ENCODE measurements at regions not wholly inside any gene's neighbourhood (a gene's known extent, or its start where the extent isn't known, plus 50 kb on each side); places are given as distances from the start of the nearest gene placed in this dataset.
"Not testable (repeated sequence)": the region's sequence is repeated elsewhere in the genome, so short reads cannot be mapped to it uniquely, and the experiment has no call there.

DNA sequence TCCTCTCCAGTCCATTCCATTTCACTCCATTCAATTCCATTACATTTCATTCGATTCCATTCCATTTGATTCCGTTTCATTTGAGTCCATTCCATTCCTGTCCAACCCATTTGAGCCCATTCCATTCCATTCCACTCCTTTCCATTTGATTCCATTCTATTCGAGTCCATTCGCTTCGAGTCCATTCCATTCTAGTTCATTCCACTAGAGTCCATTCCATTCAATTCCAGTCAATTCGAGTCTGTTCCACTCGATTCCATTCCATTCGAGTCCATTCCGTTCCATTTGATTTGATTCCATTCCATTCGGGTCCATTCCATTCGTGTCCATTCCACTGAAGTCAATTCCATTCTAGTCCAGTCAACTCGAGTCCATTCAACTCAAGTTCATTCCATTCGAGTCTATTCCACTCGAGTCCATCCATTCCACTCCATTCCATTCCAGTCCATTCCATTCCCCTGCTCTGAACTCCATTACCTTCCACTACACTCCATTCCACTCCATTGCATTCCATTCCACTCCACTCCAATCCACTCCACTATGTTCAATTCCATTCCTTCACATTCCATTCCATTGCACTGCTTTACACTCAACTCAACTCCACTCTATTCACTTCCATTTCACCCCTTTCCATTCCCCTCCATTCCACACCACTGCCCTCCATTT lies 2569.4 kb upstream of the TPTE start:
- Histone ChIP-seq H3K27me3 (no peaks in the 10 kb centered on the region), H3K4me3 (no peak overlapping the region), H3K4me1 (no peaks in the 10 kb centered on the region), H3K36me3 (no peaks in the 10 kb centered on the region), H3K27ac (no peak overlapping the region), H3K9me3 (peaks cover 95% of the 10 kb centered on the region)
- 65% methylated on average over 14 of the region's 14 CpGs for WGBS
- DNase-seq (ENCODE audit: low spot score in 2 of 2): no peak
- no peak for TF ChIP-seq EP300 (IDR thresholded peaks at IDR 0.05)
- TF ChIP-seq POLR2A (IDR thresholded peaks at IDR 0.05): no peak
- no peak for TF ChIP-seq POLR2AphosphoS5 (IDR thresholded peaks at IDR 0.05)
- TF ChIP-seq, protein P1, sequence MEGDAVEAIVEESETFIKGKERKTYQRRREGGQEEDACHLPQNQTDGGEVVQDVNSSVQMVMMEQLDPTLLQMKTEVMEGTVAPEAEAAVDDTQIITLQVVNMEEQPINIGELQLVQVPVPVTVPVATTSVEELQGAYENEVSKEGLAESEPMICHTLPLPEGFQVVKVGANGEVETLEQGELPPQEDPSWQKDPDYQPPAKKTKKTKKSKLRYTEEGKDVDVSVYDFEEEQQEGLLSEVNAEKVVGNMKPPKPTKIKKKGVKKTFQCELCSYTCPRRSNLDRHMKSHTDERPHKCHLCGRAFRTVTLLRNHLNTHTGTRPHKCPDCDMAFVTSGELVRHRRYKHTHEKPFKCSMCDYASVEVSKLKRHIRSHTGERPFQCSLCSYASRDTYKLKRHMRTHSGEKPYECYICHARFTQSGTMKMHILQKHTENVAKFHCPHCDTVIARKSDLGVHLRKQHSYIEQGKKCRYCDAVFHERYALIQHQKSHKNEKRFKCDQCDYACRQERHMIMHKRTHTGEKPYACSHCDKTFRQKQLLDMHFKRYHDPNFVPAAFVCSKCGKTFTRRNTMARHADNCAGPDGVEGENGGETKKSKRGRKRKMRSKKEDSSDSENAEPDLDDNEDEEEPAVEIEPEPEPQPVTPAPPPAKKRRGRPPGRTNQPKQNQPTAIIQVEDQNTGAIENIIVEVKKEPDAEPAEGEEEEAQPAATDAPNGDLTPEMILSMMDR (IDR thresholded peaks at IDR 0.05): no peak

DNA sequence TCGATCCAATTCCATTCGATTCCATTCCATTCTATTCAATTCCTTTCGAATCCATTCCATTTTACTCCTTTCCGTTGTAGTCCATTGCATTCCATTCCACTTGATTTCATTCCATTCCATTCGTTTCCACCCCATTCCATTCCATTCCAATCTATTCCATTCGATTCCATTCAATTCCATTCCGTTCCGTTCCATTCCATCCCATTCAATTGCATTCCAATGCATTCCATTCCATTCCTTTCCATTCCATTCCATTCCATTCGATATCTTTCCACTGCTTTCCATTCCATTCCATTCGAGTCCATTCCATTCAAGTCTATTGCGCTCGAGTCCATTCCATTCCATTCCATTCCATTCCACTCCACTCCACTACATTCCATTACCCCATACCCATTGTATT lies 2568.7 kb upstream of the TPTE start:
- Histone ChIP-seq H3K4me3 (no peak overlapping the region), H3K9me3 (peaks cover 95% of the 10 kb centered on the region), H3K4me1 (no peaks in the 10 kb centered on the region), H3K27me3 (no peaks in the 10 kb centered on the region), H3K27ac (no peak overlapping the region), H3K36me3 (no peaks in the 10 kb centered on the region)
- DNase-seq (ENCODE audit: low spot score in 2 of 2): no peak
- WGBS: 70% methylated on average over 12 of the region's 12 CpGs
- TF ChIP-seq EP300 (IDR thresholded peaks at IDR 0.05) (no peak), POLR2AphosphoS5 (IDR thresholded peaks at IDR 0.05) (no peak), POLR2A (IDR thresholded peaks at IDR 0.05) (no peak)
- TF ChIP-seq, protein P1 (IDR thresholded peaks at IDR 0.05): no peak

DNA sequence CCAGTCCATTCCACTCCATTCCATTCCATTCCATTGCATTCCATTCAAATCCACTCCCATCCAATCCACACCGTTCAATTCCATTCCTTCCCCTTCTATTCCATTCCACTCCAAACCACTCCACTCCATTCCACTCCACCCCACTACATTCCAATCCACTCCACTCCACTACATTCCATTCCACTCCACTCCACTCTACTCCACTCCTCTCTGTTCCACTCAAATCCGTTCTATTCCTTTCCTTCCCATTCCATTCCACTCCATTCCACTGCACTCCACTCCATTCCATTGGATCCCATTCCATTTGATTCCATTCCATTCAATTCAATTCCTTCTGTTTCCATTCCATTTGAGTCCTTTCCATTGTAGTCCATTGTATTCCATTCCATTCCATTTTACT lies 2568.3 kb upstream of the TPTE start:
- H3K36me3 ChIP-seq: no peaks in the 10 kb centered on the region
- H3K9me3 ChIP-seq: peaks cover 95% of the 10 kb centered on the region
- H3K4me3 ChIP-seq: no peak overlapping the region
- DNase-seq (ENCODE audit: low spot score in 2 of 2): no peak
- no peak for TF ChIP-seq POLR2AphosphoS5 (IDR thresholded peaks at IDR 0.05)
- no peak for TF ChIP-seq EP300 (IDR thresholded peaks at IDR 0.05)
- TF ChIP-seq, protein P1 (IDR thresholded peaks at IDR 0.05): no peak
- TF ChIP-seq POLR2A (IDR thresholded peaks at IDR 0.05): no peak
- H3K27ac ChIP-seq: no peak overlapping the region
- 53% methylated on average over 2 of the region's 2 CpGs for WGBS
- no peaks in the 10 kb centered on the region for H3K27me3 ChIP-seq
- no peaks in the 10 kb centered on the region for H3K4me1 ChIP-seq

DNA sequence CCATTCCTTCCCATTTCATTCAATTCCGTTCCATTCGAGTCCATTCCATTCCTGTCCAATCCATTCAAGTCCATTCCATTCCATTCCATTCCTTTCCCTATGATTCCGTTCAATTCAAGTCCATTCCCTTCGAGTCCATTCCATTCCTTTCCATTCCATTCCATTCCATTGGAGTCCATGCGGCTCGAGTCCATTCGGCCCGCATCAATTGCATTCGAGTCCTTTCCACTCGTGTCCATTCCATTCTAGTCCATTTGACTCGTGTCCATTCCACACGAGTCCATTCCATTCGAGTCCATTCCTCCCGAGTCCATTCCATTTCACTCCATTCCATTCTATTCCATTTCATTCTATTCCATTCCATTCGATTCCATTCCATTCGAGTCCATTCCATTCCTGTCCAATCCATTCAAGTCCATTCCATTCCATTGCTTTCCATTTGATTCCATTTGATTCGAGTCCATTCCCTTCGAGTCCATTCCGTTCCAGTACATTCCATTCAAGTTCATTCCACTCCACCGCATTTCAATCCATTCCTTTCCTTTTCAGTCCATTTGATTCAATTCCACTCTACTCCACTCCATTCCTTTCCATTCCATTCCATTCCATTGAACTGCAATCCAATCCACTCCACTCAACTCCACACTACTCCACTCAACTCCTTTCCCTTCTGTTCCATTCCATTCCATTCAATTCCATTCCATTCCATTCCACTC lies 2565.9 kb upstream of the TPTE start:
- not testable (repeated sequence) for DNase-seq (ENCODE audit: low spot score in 2 of 2); H3K4me3 ChIP-seq; H3K27me3 ChIP-seq; H3K36me3 ChIP-seq; H3K4me1 ChIP-seq; H3K27ac ChIP-seq
- peaks cover 91% of the 10 kb centered on the region for H3K9me3 ChIP-seq
- WGBS: 81% methylated on average over 20 of the region's 20 CpGs

DNA sequence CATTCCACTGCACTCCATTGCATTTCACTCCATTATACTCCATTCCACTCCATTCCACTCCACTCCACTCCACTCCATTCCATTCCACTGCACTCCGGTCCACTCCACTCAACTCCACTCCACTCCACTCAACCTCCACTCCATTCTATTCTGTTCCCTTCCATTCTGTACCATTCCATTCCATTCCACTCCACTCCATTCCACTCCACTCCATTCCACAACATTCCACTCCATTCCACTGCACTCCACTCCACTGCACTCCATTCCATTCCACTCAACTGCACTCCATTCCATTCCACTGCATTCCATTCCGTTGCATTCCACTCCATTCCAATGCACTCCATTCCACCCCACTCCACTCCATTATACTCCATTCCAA lies 2565.3 kb upstream of the TPTE start:
- peaks cover 91% of the 10 kb centered on the region for H3K9me3 ChIP-seq
- 55% methylated on average over 2 of the region's 2 CpGs for WGBS
- not testable (repeated sequence) for H3K27ac ChIP-seq; H3K4me3 ChIP-seq; H3K36me3 ChIP-seq; H3K4me1 ChIP-seq; DNase-seq (ENCODE audit: low spot score in 2 of 2); H3K27me3 ChIP-seq

DNA sequence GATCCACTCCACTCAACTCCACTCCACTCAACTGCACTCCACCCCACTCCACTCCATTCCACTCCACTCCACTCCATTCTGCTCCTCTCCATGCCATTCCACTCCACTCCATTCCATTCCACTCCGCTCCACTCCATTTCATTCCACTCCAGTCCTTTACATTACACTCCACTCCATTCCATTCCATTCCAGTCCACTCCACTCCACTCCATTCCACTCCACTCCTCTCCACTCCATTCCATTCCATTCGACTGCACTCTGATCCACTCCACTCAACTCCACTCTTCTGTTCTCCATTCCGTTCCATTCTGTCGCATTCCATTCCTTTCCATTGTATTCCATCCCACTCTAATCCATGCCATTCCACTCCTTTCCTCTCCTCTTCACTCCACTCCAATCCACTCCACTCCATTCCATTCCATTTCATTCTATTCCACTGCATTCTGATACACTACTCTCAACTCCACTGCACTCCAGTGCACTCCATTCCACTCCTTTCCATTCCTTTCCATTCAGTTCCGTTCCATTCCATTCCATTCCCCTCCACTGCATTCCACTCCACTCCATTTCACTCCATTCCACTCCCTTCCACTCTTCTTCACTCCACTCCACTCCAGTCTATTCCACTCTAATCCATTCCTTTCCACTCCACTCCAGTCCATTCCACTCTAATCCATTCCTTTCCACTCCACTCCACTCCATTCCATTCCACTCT lies 2564.2 kb upstream of the TPTE start:
- H3K4me1 ChIP-seq: not testable (repeated sequence)

More for the DNA sequence above, 2564.2 kb upstream of the TPTE start:
- H3K27ac ChIP-seq; DNase-seq (ENCODE audit: low spot score in 2 of 2); H3K4me3 ChIP-seq; H3K36me3 ChIP-seq; H3K27me3 ChIP-seq: not testable (repeated sequence)
- peaks cover 87% of the 10 kb centered on the region for H3K9me3 ChIP-seq
- WGBS: 69% methylated on average over 5 of the region's 5 CpGs
